ENCODE measurements at regions not wholly inside any gene's neighbourhood (a gene's known extent, or its start where the extent isn't known, plus 50 kb on each side); places are given as distances from the start of the nearest gene placed in this dataset.
A peak's percentile ranks its signal among the peaks of the same experiment; 100 is the strongest.

- no peak for DNase-seq (ENCODE audit: low spot score)
These were observed 71.3 kb downstream of the RPE65 start for GRCh38 chr1:68378296-68379084.

GRCh38 chr1:68377098-68377497 is 72.7 kb downstream of the RPE65 start:
- peak; percentile 16 for DNase-seq (ENCODE audit: low spot score)

- DNase-seq (ENCODE audit: low spot score) = no peak
These were observed 73.3 kb downstream of the RPE65 start for GRCh38 chr1:68376441-68376840.

GRCh38 chr1:68375919-68376318 is 73.8 kb downstream of the RPE65 start:
- peak; percentile 20 for DNase-seq (ENCODE audit: low spot score)

- no peak for DNase-seq (ENCODE audit: low spot score)
These were observed 76.6 kb downstream of the RPE65 start for GRCh38 chr1:68373173-68373572.

- DNase-seq (ENCODE audit: low spot score) = no peak
These were observed 77.3 kb downstream of the RPE65 start for GRCh38 chr1:68372487-68372886.

- DNase-seq (ENCODE audit: low spot score) = no peak
These were observed 79.4 kb downstream of the RPE65 start for GRCh38 chr1:68370101-68370915.

GRCh38 chr1:68366572-68366971 is 83.2 kb downstream of the RPE65 start:
- DNase-seq (ENCODE audit: low spot score) = no peak

GRCh38 chr1:68365709-68366382 is 83.9 kb downstream of the RPE65 start:
- DNase-seq (ENCODE audit: low spot score) = no peak

GRCh38 chr1:68363339-68363738 is 86.4 kb downstream of the RPE65 start:
- no peak for DNase-seq (ENCODE audit: low spot score)

GRCh38 chr1:68361346-68361910 is 88.3 kb downstream of the RPE65 start:
- no peak for DNase-seq (ENCODE audit: low spot score)

- DNase-seq (ENCODE audit: low spot score) = no peak
These were observed 90.7 kb downstream of the RPE65 start for GRCh38 chr1:68359045-68359444.

- DNase-seq (ENCODE audit: low spot score) = no peak
These were observed 91.3 kb downstream of the RPE65 start for GRCh38 chr1:68358439-68358838.

GRCh38 chr1:68355614-68356013 is 94.1 kb downstream of the RPE65 start:
- no peak for DNase-seq (ENCODE audit: low spot score)

GRCh38 chr1:68352202-68352601 is 97.6 kb downstream of the RPE65 start:
- no peak for DNase-seq (ENCODE audit: low spot score)

GRCh38 chr1:68347415-68347814 is 102.3 kb downstream of the RPE65 start:
- DNase-seq (ENCODE audit: low spot score) = no peak

- DNase-seq (ENCODE audit: low spot score) = peak; percentile 36
These were observed 103.5 kb downstream of the RPE65 start for GRCh38 chr1:68346188-68346808.

GRCh38 chr1:68344208-68344607 is 105.5 kb downstream of the RPE65 start:
- DNase-seq (ENCODE audit: low spot score) = no peak

GRCh38 chr1:68340951-68341350 is 108.6 kb upstream of the WLS start:
- no peak for DNase-seq (ENCODE audit: low spot score)

GRCh38 chr1:68339505-68339904 is 107.2 kb upstream of the WLS start:
- no peak for DNase-seq (ENCODE audit: low spot score)

GRCh38 chr1:68338081-68338480 is 105.8 kb upstream of the WLS start:
- DNase-seq (ENCODE audit: low spot score) = no peak

- DNase-seq (ENCODE audit: low spot score) = no peak
These were observed 99.7 kb upstream of the WLS start for GRCh38 chr1:68332041-68332440.

Measured in cerebellar cortex (tissue), 1 donor.